NCI-H128 (cell line): ENCODE measurements at regions not wholly inside any gene's neighbourhood (a gene's known extent, or its start where the extent isn't known, plus 50 kb on each side); places are given as distances from the start of the nearest gene placed in this dataset.

Source experiments
- DNase-seq: peaks from one replicate; lab custom pipeline; 2025; ENCODE audit not compliant: unreplicated experiment; lab: John Stamatoyannopoulos, UW

GRCh38 chr17:71398800-71399219 is 722.0 kb upstream of the SOX9 start:
- no peak for DNase-seq

- no peak for DNase-seq
These were observed 721.6 kb upstream of the SOX9 start for GRCh38 chr17:71399221-71399620.

- no peak for DNase-seq
These were observed 721.2 kb upstream of the SOX9 start for GRCh38 chr17:71399649-71400048.

GRCh38 chr17:71402007-71402406 is 718.8 kb upstream of the SOX9 start:
- no peak for DNase-seq

- DNase-seq: no peak
These were observed 718.1 kb upstream of the SOX9 start for GRCh38 chr17:71402661-71403141.

GRCh38 chr17:71405101-71405500 is 715.7 kb upstream of the SOX9 start:
- DNase-seq: no peak

- no peak for DNase-seq
These were observed 712.8 kb upstream of the SOX9 start for GRCh38 chr17:71407981-71408380.

GRCh38 chr17:71409137-71409536 is 711.7 kb upstream of the SOX9 start:
- DNase-seq: no peak

- no peak for DNase-seq
These were observed 711.1 kb upstream of the SOX9 start for GRCh38 chr17:71409712-71410111.

GRCh38 chr17:71412803-71413202 is 708.0 kb upstream of the SOX9 start:
- DNase-seq: no peak

GRCh38 chr17:71413935-71414334 is 706.9 kb upstream of the SOX9 start:
- no peak for DNase-seq

- DNase-seq: no peak
These were observed 703.7 kb upstream of the SOX9 start for GRCh38 chr17:71417142-71417541.

- DNase-seq: no peak
These were observed 697.9 kb upstream of the SOX9 start for GRCh38 chr17:71422968-71423367.

GRCh38 chr17:71423871-71424546 is 696.8 kb upstream of the SOX9 start:
- peak; percentile 56 for DNase-seq

GRCh38 chr17:71427801-71428200 is 693.0 kb upstream of the SOX9 start:
- DNase-seq: no peak

- DNase-seq: no peak
These were observed 691.9 kb upstream of the SOX9 start for GRCh38 chr17:71428897-71429296.

- DNase-seq: no peak
These were observed 690.5 kb upstream of the SOX9 start for GRCh38 chr17:71430281-71430680.

GRCh38 chr17:71431146-71431545 is 689.7 kb upstream of the SOX9 start:
- DNase-seq: no peak

- no peak for DNase-seq
These were observed 688.2 kb upstream of the SOX9 start for GRCh38 chr17:71432378-71433315.

GRCh38 chr17:71434716-71435115 is 686.1 kb upstream of the SOX9 start:
- DNase-seq: no peak

- DNase-seq: no peak
These were observed 684.3 kb upstream of the SOX9 start for GRCh38 chr17:71436479-71436878.

GRCh38 chr17:71437166-71437565 is 683.7 kb upstream of the SOX9 start:
- DNase-seq: no peak
